NCI-H2196 treated with DMSO at 0.1 percent for 48 hours (cell line): ENCODE measurements at regions not wholly inside any gene's neighbourhood (a gene's known extent, or its start where the extent isn't known, plus 50 kb on each side); places are given as distances from the start of the nearest gene placed in this dataset.
"Not testable (repeated sequence)": the region's sequence is repeated elsewhere in the genome, so short reads cannot be mapped to it uniquely, and the experiment has no call there.

Source experiments
- DNase-seq: peaks from one replicate; lab custom pipeline; 2025; ENCODE audit not compliant: unreplicated experiment; lab: John Stamatoyannopoulos, UW

GRCh38 chr14:97129639-97130038 lies 332.5 kb downstream of the VRK1 start:
- no peak for DNase-seq

GRCh38 chr14:97135847-97136246 lies 338.7 kb downstream of the VRK1 start:
- not testable (repeated sequence) for DNase-seq

GRCh38 chr14:97137705-97138104 lies 340.5 kb downstream of the VRK1 start:
- DNase-seq, result no peak

- no peak for DNase-seq
Measured at GRCh38 chr14:97138801-97139200, 341.6 kb downstream of the VRK1 start.

GRCh38 chr14:97143011-97143410 lies 345.8 kb downstream of the VRK1 start:
- no peak for DNase-seq

GRCh38 chr14:97143456-97143855 lies 346.3 kb downstream of the VRK1 start:
- no peak for DNase-seq

- DNase-seq, result not testable (repeated sequence)
Measured at GRCh38 chr14:97148021-97148420, 350.8 kb downstream of the VRK1 start.

GRCh38 chr14:97149775-97150174 lies 352.6 kb downstream of the VRK1 start:
- DNase-seq, result no peak

- DNase-seq, result no peak
Measured at GRCh38 chr14:97153527-97153926, 356.3 kb downstream of the VRK1 start.

GRCh38 chr14:97155320-97155719 lies 358.1 kb downstream of the VRK1 start:
- no peak for DNase-seq

- DNase-seq, result no peak
Measured at GRCh38 chr14:97155814-97156213, 358.6 kb downstream of the VRK1 start.

GRCh38 chr14:97156705-97157104 lies 359.5 kb downstream of the VRK1 start:
- DNase-seq, result no peak

GRCh38 chr14:97158102-97158501 lies 360.9 kb downstream of the VRK1 start:
- DNase-seq, result no peak

- no peak for DNase-seq
Measured at GRCh38 chr14:97159124-97159523, 361.9 kb downstream of the VRK1 start.

- DNase-seq, result no peak
Measured at GRCh38 chr14:97162621-97163020, 365.4 kb downstream of the VRK1 start.

GRCh38 chr14:97164021-97164420 lies 366.8 kb downstream of the VRK1 start:
- DNase-seq, result no peak

- no peak for DNase-seq
Measured at GRCh38 chr14:97166497-97166896, 369.3 kb downstream of the VRK1 start.

GRCh38 chr14:97167577-97167976 lies 370.4 kb downstream of the VRK1 start:
- not testable (repeated sequence) for DNase-seq

GRCh38 chr14:97172644-97173043 lies 375.5 kb downstream of the VRK1 start:
- DNase-seq, result no peak

GRCh38 chr14:97177016-97177415 lies 379.8 kb downstream of the VRK1 start:
- DNase-seq, result no peak

- DNase-seq, result no peak
Measured at GRCh38 chr14:97177635-97178034, 380.5 kb downstream of the VRK1 start.

GRCh38 chr14:97178781-97179180 lies 381.6 kb downstream of the VRK1 start:
- no peak for DNase-seq

GRCh38 chr14:97179573-97179972 lies 382.4 kb downstream of the VRK1 start:
- no peak for DNase-seq
